ENCODE measurements at regions not wholly inside any gene's neighbourhood (a gene's known extent, or its start where the extent isn't known, plus 50 kb on each side); places are given as distances from the start of the nearest gene placed in this dataset.

DNA sequence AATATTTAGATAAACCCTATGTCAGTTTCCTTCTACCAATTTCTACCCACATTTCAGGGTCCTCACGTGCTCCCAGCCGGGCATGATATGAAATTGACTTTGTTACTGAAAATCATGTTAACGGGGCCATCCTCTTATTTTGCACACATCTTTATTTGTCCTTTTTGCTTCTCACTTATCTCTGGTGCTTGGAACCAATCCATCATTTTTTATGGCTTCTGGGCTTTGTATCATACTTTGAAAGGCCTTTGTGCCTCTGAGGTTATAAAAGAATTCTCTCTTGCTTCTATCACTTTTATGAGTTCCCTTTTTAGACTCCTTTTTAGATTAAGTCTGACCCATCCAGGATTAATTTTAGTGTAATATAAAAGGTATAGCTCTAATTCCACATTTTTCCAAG is 81.7 kb upstream of the PRNP start:
- TF ChIP-seq, protein P1, sequence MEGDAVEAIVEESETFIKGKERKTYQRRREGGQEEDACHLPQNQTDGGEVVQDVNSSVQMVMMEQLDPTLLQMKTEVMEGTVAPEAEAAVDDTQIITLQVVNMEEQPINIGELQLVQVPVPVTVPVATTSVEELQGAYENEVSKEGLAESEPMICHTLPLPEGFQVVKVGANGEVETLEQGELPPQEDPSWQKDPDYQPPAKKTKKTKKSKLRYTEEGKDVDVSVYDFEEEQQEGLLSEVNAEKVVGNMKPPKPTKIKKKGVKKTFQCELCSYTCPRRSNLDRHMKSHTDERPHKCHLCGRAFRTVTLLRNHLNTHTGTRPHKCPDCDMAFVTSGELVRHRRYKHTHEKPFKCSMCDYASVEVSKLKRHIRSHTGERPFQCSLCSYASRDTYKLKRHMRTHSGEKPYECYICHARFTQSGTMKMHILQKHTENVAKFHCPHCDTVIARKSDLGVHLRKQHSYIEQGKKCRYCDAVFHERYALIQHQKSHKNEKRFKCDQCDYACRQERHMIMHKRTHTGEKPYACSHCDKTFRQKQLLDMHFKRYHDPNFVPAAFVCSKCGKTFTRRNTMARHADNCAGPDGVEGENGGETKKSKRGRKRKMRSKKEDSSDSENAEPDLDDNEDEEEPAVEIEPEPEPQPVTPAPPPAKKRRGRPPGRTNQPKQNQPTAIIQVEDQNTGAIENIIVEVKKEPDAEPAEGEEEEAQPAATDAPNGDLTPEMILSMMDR (IDR thresholded peaks at IDR 0.05), result no peak
- TF ChIP-seq EZH2 (IDR thresholded peaks at IDR 0.05; ENCODE audit: borderline replicate concordance, insufficient read depth, low read depth, low read length, poor library complexity, severe bottlenecking), result no peak

Data from B cell (primary cell).